PC-3 (cell line): ENCODE measurements at regions not wholly inside any gene's neighbourhood (a gene's known extent, or its start where the extent isn't known, plus 50 kb on each side); places are given as distances from the start of the nearest gene placed in this dataset.

ENCODE experiments used
- CTCF ChIP-seq: fragments of 300-600 bp; sonication (generic); conservative IDR thresholded peaks from 2 replicates; pipeline ENCODE4 v1.5.1; 2017; ENCODE audit warnings: antibody characterized with exemption, low read depth, mild to moderate bottlenecking, low read length
- EZH2 ChIP-seq: fragments of 300-600 bp; sonication (generic); IDR thresholded peaks from one replicate; pipeline ENCODE4 v1.6.1; 2017; ENCODE audit warnings: antibody characterized with exemption, mild to moderate bottlenecking, low read length; ENCODE audit not compliant: unreplicated experiment
- EZH2phosphoT487 ChIP-seq: fragments of 300-600 bp; sonication (generic); IDR thresholded peaks from 2 replicates; pipeline ENCODE4 v1.6.1; 2018; ENCODE audit warnings: mild to moderate bottlenecking, antibody characterized with exemption, low read length, borderline replicate concordance

- TF ChIP-seq CTCF (no peak), EZH2 (no peak), EZH2phosphoT487 (no peak)
Measured at GRCh38 chr3:31077826-31078225, 183.4 kb upstream of the GADL1 start.
